ENCODE measurements at regions not wholly inside any gene's neighbourhood (a gene's known extent, or its start where the extent isn't known, plus 50 kb on each side); places are given as distances from the start of the nearest gene placed in this dataset.
"Not testable (repeated sequence)": the region's sequence is repeated elsewhere in the genome, so short reads cannot be mapped to it uniquely, and the experiment has no call there.

GRCh38 chr15:31178705-31179104 lies 77.2 kb upstream of the TRPM1 start:
- DNase-seq (ENCODE audit: low read depth in 2 of 2), result no peak

DNA sequence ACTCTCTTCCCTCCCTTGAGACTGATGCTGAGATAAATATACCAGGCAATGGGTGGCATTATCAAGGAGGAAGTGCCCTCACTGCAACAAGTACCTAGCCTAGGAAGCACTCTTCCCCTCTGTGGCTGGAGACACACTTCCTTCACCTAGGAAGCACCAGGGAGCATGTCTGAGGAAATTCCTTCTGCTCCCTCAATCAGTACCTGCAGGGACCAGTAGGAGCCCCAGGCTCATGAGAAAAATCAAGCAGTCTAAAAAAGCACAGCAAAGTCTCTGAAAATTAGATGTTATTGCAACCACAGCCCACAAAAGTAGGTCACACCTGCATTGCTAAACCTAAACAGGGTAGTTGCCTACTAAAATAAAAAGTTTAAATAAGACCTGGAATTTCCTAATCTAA lies 78.2 kb upstream of the TRPM1 start:
- no peak for DNase-seq (ENCODE audit: low read depth in 2 of 2)

DNA sequence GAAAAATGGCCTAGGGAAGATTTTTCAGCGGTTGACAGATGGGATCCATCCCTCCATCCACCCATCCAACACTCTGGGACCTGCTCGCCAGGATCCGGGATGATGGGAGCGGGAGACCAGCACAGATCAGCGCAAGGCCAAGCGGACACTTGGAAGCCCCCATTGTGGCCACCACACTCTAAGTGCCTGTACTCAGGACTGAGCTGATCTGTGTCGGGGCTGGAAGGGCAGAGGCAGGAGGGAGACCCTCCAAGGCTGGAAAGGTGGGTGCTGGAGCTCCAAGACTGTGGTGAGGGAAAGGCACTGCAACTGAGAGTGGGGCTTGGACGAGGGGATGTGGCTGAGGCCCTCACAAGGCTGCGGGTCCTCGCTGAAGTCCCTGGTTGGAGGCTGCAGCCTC lies 91.8 kb upstream of the TRPM1 start:
- no peak for DNase-seq (ENCODE audit: low read depth in 2 of 2)

DNA sequence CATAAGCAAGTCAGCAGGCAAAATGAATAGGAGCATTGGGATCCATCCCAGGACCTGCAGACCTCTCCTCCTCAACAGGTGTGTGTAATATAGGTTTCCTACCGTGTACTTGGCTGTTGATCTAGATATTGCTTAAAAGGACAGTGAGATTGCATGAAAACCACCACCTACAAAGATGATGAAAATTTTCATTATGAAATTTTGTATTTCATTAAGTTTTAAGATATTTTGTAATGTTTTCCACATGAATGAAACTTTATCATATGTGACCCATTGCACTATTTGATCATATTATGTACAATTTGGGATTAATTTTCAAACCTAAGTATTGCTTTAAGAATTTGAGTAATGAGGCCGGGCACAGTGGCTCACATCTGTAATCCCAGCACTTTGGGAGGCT lies 94.3 kb upstream of the TRPM1 start:
- no peak for DNase-seq (ENCODE audit: low read depth in 2 of 2)

DNA sequence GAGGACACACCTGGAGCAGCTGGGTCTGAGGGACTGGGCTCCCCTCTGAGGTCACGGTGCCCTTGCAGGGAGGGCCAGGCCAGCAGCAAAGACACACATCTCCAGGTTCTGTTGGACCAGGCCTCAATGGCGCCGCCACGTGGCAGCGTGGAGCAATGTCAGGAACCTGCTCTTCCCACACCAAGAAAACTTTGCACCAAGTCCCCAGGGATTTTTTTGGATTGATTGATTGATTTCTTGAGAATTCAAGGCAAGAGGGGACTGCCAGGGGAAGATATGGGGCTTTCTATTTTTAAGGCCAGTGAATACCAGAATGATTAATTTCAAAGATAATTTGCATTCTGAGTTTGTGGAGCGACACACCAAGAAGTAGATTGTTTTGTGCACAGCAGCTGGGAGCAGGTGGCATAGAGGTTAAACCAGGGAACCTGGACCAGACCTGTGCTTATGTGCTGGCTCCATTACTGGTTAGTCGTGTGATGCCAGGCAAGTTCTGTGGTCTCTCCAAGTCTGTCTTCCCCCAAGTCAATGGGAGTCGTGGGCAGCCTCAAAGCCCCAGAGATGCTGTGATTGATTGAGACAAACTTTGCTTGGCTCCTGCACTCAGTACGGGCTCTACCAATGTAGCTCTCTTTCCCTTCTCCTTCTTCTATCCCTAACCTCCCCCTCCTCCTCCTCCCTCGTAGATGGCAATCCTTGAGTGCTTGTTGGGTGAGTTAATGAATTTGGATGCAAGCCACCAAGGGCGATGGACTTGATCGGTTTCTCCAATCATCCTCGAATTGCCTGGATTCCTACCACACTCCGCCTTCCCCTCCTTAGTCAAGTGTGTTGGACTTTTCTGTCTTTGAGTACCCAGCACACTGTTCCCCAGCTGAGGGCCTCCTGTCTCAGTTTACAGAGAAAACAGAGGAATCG lies 96.2 kb upstream of the TRPM1 start:
- peak; percentile 35 to 49 for DNase-seq (ENCODE audit: low read depth in 2 of 2)

DNA sequence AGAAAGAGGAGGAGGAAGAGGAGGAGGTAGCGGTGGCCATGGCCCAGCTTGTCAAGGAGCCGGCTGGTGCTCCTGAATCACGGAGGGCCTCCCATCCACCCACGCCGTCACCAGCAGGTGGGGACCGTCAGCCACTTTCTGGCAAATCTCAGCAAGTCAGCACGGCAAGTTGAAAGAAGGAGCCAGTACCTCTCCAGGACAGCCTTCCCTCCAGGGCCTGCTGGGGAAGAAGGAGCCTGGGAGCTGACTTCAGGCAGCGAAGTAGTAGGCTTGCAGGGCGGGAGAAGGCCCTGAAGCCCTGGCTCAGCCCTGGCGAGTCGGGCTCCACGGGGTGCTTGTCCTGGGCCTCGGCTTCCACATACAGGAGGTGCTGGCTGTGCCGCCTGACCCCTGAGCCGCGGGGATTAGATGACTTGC lies 99.2 kb upstream of the TRPM1 start:
- DNase-seq (ENCODE audit: low read depth in 2 of 2), result peak; percentile 37 to 45

- no peak for DNase-seq (ENCODE audit: low read depth in 2 of 2)
Measured at GRCh38 chr15:31202953-31203352, 101.4 kb upstream of the TRPM1 start.

DNA sequence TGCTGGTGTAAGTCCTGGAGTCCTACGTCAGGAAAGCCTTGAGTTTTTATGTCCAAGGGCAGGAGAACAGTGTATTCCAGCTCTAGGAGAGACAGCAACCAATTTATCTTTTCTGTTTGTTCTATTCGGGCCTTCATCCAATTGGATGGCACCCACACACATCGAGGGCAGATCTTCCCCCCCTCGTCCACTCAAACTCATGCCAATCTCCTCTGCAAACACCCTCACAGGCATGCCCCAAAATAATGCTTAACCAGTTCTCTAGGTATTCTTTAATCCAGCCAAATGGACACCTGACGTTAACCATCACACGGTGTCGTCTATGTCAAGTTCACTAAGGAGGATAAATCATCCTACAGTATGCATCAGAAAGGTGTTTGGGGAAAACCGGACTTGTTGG lies 102.5 kb upstream of the TRPM1 start:
- no peak for DNase-seq (ENCODE audit: low read depth in 2 of 2)

DNA sequence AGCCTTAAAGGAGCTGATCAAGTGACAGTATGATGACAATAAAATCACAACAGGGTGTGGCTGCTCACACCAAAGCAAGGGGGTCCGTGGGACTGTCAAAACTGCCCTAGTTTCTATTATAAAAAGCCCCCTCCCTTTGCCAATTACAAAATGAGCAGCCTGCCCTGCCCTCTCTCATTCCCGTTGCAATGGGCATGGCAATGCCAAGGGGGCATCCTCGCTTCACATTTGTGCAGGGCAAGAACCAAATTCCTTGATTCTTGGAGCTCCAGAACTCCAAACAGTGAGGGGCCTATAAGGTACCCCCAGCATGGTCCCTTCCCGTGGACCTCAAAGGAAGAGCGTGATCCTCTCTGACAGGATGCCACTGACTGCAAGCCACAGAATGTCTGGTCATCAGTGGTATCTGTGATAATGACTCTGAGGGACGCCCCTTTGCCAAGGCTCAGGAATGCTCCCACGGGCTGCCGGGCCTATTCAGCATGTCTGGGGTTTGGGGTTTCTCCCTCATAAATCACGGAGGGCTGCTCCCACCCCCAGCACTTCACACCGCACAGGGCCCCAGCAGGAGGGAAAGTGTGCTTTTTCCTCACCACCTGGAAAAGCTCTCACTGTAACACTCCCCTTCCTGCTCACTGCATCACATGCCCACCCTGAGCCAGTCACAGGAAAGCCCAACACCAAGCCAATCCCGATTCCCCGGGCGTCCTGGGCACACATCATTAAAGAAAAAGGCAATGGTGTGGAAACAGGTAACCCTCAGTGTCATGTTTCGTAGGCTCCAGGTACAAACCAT lies 105.1 kb upstream of the TRPM1 start:
- no peak for DNase-seq (ENCODE audit: low read depth in 2 of 2)

DNA sequence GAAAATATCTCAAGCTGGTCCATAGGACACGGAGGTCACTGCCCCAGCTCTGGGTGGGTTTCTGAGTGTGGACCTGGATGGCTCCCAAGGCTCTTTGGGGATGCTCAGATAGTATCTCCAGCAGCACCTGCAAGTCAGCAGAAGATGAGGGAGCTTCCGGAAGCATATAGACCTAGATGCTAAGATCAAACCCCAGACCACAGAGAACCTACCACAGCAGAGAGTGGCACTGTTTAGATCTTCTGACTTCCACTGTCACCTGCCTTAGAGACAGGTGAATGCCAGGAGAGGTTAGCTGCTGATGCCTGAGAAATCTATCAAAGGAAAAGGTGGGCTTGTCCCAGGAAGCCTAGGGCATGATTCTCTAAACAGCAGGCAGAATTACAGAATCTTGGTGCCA lies 105.7 kb upstream of the TRPM1 start:
- no peak for DNase-seq (ENCODE audit: low read depth in 2 of 2)

DNA sequence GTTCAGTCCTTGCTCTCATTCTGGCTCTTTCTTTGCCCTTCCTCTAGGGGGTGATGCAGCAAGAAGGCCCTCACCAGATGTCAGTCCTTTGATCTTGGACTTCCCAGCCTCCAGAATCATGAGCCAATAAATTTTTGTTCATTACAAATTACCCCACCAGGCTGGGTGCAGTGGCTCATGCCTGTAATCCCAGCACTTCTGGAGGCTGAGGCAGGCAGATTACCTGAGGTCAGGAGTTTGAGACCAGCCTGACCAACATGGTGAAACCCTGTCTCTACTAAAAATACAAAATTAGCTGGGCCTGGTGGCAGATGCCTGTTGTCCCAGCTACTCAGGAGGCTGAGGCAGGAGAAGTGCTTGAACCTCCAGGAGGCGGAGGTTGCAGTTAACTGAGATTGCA lies 106.3 kb upstream of the TRPM1 start:
- not testable (repeated sequence) for DNase-seq (ENCODE audit: low read depth in 2 of 2)

DNA sequence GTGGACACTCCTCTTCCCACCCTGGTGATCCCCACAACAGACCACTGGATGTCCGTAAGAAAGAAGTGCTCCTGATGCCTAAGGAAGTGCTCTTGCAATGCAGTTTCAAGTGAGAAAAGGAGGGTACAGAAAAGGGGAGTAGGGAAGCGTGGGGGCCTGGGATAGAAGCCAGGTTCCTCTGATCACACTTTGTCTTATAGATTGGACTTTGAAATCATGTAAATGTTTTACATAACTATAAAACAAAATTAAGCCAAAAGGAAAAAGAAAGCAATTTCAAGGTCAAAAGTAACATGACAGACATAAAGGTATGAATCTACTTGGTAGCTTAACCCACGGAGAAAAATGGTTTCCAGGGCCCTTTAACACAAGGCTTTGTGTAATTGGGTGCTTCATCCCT lies 107.3 kb upstream of the TRPM1 start:
- DNase-seq (ENCODE audit: low read depth in 2 of 2), result no peak

DNA sequence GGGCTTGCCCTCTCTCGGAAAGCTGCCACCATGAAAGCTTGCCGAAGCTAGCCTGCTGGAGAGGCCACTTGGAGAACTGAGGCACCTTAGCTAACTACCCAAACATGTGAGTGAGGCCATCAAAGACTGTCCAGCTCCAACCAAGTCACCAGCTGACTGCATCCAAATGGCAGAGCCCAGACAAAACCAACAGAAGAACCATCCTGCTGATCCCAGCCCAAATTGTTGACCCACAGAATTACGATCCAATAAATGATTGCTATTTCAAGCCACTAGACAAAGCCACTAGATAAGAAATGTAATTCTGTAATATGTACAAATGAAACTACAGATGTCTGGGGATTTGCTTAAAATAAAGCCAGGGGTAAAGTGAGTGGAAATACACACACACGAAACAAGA lies 109.8 kb upstream of the TRPM1 start:
- no peak for DNase-seq (ENCODE audit: low read depth in 2 of 2)

GRCh38 chr15:31212326-31213080 lies 111.0 kb upstream of the TRPM1 start:
- DNase-seq (ENCODE audit: low read depth in 2 of 2), result no peak

DNA sequence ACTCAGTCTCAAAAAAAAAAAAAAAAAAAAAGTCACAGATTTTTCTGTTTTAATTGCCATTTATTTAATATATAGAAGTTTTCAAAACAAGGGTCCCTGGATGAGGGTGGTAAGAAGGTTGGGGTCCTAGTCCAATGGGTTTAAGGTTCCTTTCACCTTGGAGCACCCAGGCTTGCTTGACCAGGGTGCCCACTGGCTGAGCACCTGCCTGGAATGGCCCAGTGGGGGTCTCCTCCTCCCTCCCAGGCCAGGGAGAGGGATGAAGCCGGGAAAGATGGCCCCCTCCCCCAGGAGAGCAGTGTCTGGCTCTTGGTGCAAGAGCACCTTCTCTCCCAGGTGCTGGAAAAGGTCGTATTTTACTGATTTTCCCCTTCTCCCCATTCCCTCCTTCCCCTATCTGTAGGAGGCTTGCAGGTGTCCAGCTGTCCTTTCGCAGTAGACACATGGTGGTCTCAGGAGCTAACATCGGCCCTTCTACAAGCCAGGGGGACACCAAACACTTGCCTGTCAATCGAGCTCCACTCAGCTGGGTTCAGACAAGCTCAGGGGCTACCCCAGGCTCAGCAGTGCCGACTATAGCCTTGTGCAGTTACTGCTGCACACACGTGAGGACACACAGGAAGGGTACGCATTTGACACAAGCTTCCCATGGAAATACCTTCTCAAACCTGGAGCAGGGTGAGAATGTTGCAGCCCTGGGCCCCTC lies 112.3 kb upstream of the KLF13 start:
- DNase-seq (ENCODE audit: low read depth in 2 of 2), result no peak

DNA sequence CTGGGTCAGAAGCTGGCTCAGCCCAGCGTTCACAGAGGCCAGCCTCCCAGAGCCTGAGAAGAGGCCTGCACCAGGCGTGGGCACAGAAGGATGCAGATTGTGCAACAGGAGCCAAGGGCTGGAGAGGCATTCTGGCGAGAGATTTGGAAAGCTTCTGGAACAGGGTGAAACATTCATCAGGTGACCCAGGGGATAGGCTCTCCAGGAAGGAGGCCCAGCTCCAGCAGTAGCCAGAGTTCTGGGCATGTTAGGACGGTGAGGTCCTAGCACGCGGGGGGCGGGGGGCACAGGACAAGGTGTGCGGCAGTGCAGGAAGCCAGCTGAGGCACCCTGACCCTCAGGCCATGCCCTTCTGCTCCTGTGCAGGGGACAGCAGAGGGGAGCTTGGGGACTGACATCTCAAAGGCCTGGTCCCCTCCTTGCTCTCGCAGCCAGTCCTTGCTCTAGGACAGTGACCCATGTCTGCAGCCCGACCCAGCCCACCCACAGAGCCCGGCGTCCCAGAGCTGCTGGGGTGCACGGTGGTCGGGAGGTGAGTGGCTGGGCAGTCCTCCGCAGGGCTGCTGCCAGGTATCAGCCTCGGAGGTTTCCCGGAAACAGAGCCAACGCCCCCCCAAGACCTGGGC lies 111.7 kb upstream of the KLF13 start:
- no peak for DNase-seq (ENCODE audit: low read depth in 2 of 2)

GRCh38 chr15:31215490-31216214 lies 111.0 kb upstream of the KLF13 start:
- peak; percentile 81 to 88 for DNase-seq (ENCODE audit: low read depth in 2 of 2)

- peak in 1 of 2 donors; percentile 37 for DNase-seq (ENCODE audit: low read depth in 2 of 2)
Measured at GRCh38 chr15:31216215-31216911, 110.3 kb upstream of the KLF13 start.

GRCh38 chr15:31217067-31217466 lies 109.6 kb upstream of the KLF13 start:
- DNase-seq (ENCODE audit: low read depth in 2 of 2), result no peak

All from stimulated activated CD4-positive, alpha-beta T cell treated with anti-CD3 and anti-CD28 coated beads, Interleukin-4, amount 100 ng/mL, for 48 hours (primary cell).